Loucy (cell line): ENCODE measurements at regions not wholly inside any gene's neighbourhood (a gene's known extent, or its start where the extent isn't known, plus 50 kb on each side); places are given as distances from the start of the nearest gene placed in this dataset.

Source experiments
- H2AFZ ChIP-seq: fragments of 200-600 bp; sonication (generic); 2 replicates; pipeline ENCODE4 v1.6.0; 2016; ENCODE audit warnings: antibody characterized with exemption, mild to moderate bottlenecking, low read length, moderate library complexity
- H3F3A ChIP-seq: fragments of 200-600 bp; 2 replicates; pipeline ENCODE4 v1.6.0; 2016; ENCODE audit warnings: antibody characterized with exemption, low read depth, mild to moderate bottlenecking
- H3K27me3 ChIP-seq: fragments of 200-600 bp; sonication (generic); 2 replicates; pipeline ENCODE4 v1.6.1; 2014; ENCODE audit warnings: low read length, mild to moderate bottlenecking; ENCODE audit not compliant: insufficient read depth, poor library complexity, severe bottlenecking
- H3K36me3 ChIP-seq: fragments of 200-600 bp; sonication (generic); 2 replicates; pipeline ENCODE4 v1.6.1; 2016; ENCODE audit warnings: low read length; ENCODE audit not compliant: insufficient read depth
- H3K4me1 ChIP-seq: fragments of 200-600 bp; sonication (generic); 2 replicates; pipeline ENCODE4 v1.5.1; 2014; ENCODE audit warnings: low read length, mild to moderate bottlenecking; ENCODE audit not compliant: insufficient read depth, poor library complexity, severe bottlenecking
- H3K4me2 ChIP-seq: fragments of 200-600 bp; sonication (generic); 2 replicates; pipeline ENCODE4 v1.6.0; 2014; ENCODE audit warnings: antibody characterized with exemption, low read length, low read depth, mild to moderate bottlenecking; ENCODE audit not compliant: poor library complexity, severe bottlenecking
- H3K4me3 ChIP-seq: fragments of 200-600 bp; sonication (generic); 2 replicates; pipeline ENCODE4 v1.5.1; 2014; ENCODE audit warnings: low read length, mild to moderate bottlenecking, mixed read lengths; ENCODE audit not compliant: poor library complexity, severe bottlenecking
- H3K79me2 ChIP-seq: fragments of 200-600 bp; sonication (generic); 2 replicates; pipeline ENCODE4 v1.6.1; 2014; ENCODE audit warnings: low read length; ENCODE audit not compliant: insufficient read depth
- H3K9ac ChIP-seq: fragments of 200-600 bp; sonication (generic); 2 replicates; pipeline ENCODE4 v1.6.0; 2014; ENCODE audit warnings: mild to moderate bottlenecking, low read depth, low read length, moderate library complexity; ENCODE audit not compliant: poor library complexity, severe bottlenecking
- H3K9me2 ChIP-seq: fragments of 200-600 bp; sonication (generic); replicated peaks from 2 replicates; pipeline ENCODE4 v1.6.1; 2016; ENCODE audit warnings: low read depth, low read length, mixed read lengths
- H3K9me3 ChIP-seq: fragments of 200-600 bp; sonication (generic); 2 replicates; pipeline ENCODE4 v1.6.1; 2014; ENCODE audit warnings: mild to moderate bottlenecking, antibody characterized with exemption, low read length, low read depth; ENCODE audit not compliant: insufficient read depth
- H4K20me1 ChIP-seq: fragments of 200-600 bp; sonication (generic); 2 replicates; pipeline ENCODE4 v1.6.0; 2014; ENCODE audit warnings: antibody characterized with exemption, low read length, mild to moderate bottlenecking; ENCODE audit not compliant: insufficient read depth, poor library complexity, severe bottlenecking
- CTCF ChIP-seq: fragments of 200-600 bp; sonication (generic); conservative IDR thresholded peaks from 2 replicates; pipeline ENCODE4 v1.5.1; 2014; ENCODE audit warnings: mild to moderate bottlenecking, antibody characterized with exemption, low read length
- EZH2phosphoT487 ChIP-seq: fragments of 200-600 bp; IDR thresholded peaks from 2 replicates; pipeline ENCODE4 v1.6.1; 2018; ENCODE audit warnings: antibody characterized with exemption, mild to moderate bottlenecking, moderate library complexity, borderline replicate concordance

DNA sequence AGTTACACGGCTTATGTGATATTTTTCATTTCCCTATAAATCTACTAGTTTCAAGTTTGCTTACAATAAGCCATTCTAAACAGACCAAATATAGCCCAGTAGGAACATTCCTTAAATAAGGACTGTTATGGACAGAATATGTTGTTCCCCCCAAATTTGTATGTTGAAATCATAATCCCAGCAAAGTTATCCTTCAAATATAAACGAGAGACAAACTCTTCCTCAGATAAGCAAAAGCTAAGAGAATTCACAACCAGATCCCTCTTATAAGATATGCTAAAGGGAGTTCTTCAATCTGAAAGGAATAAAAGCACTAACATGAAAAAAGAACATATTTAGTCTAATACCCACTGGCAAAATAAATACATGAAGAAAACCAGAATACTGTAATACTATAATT lies 795.5 kb upstream of the GJE1 start:
- no peak overlapping the region for H3K9ac ChIP-seq
- H3K27me3 ChIP-seq, result no peaks in the 10 kb centered on the region
- TF ChIP-seq CTCF, result no peak
- no peak for TF ChIP-seq EZH2phosphoT487
- H3K9me2 ChIP-seq, result no peaks in the 10 kb centered on the region
- H3F3A ChIP-seq, result no peaks in the 10 kb centered on the region
- no peaks in the 10 kb centered on the region for H3K36me3 ChIP-seq
- H3K4me2 ChIP-seq, result no peak overlapping the region
- H2AFZ ChIP-seq, result no peak overlapping the region
- no peaks in the 10 kb centered on the region for H4K20me1 ChIP-seq
- no peaks in the 10 kb centered on the region for H3K9me3 ChIP-seq
- no peaks in the 10 kb centered on the region for H3K79me2 ChIP-seq
- no peaks in the 10 kb centered on the region for H3K4me1 ChIP-seq
- no peak overlapping the region for H3K4me3 ChIP-seq

GRCh38 chr6:141335477-141336273 lies 797.0 kb upstream of the GJE1 start:
- Histone ChIP-seq H3K36me3 (no peaks in the 10 kb centered on the region), H3K9me3 (no peaks in the 10 kb centered on the region), H3K4me3 (no peak overlapping the region), H3K27me3 (no peaks in the 10 kb centered on the region), H3K4me1 (no peaks in the 10 kb centered on the region), H3K4me2 (no peak overlapping the region), H2AFZ (no peak overlapping the region), H3K9ac (no peak overlapping the region), H3F3A (no peaks in the 10 kb centered on the region), H3K9me2 (no peaks in the 10 kb centered on the region), H3K79me2 (no peaks in the 10 kb centered on the region), H4K20me1 (no peaks in the 10 kb centered on the region)
- no peak for TF ChIP-seq CTCF
- no peak for TF ChIP-seq EZH2phosphoT487

DNA sequence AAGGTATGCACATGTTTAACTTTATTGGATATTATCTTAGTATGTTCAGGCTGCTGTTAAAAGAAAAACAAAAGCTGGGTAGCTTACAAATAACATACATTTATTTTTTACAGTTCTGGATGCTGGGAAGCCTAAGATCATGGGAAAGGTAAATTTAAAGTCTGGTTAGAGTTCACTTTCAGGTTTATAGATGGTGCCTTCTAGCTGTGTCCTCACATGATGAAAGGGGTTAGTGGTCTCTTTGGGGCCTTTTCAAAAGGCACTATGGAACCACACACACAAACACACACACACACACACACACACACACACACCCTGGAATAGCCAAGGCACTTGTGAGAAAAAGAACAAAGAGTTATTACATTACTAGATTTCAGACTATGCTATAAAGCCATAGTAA lies 805.8 kb upstream of the GJE1 start:
- Histone ChIP-seq H2AFZ (0 out of 2 replicates have a peak overlapping the region, but pooled peaks have one; percentile 39), H3F3A (no peaks in the 10 kb centered on the region), H3K9ac (no peak overlapping the region), H3K79me2 (no peaks in the 10 kb centered on the region), H3K36me3 (no peaks in the 10 kb centered on the region), H3K4me2 (no peak overlapping the region), H4K20me1 (no peaks in the 10 kb centered on the region), H3K4me3 (no peak overlapping the region), H3K9me2 (no peaks in the 10 kb centered on the region), H3K9me3 (no peaks in the 10 kb centered on the region), H3K27me3 (no peaks in the 10 kb centered on the region), H3K4me1 (no peaks in the 10 kb centered on the region)
- TF ChIP-seq CTCF, result no peak
